GM12873 (cell line): ENCODE measurements at regions not wholly inside any gene's neighbourhood (a gene's known extent, or its start where the extent isn't known, plus 50 kb on each side); places are given as distances from the start of the nearest gene placed in this dataset.

Experiments used
- CTCF ChIP-seq: IDR thresholded peaks from 2 replicates; pipeline ENCODE4 v1.5.1; 2012; ENCODE audit warnings: low read depth, mild to moderate bottlenecking, moderate library complexity, low read length, control low read depth; ENCODE audit not compliant: insufficient read depth; ENCODE audit errors: missing control alignments

GRCh38 chr9:31894008-31894407 lies 490.4 kb upstream of the ACO1 start:
- TF ChIP-seq CTCF: no peak

GRCh38 chr9:31908158-31908890 lies 476.1 kb upstream of the ACO1 start:
- TF ChIP-seq CTCF: no peak

- TF ChIP-seq CTCF: no peak
Measured at GRCh38 chr9:31908891-31909480, 475.5 kb upstream of the ACO1 start.

GRCh38 chr9:31912636-31913035 lies 471.8 kb upstream of the ACO1 start:
- no peak for TF ChIP-seq CTCF

- peak; percentile 12 for TF ChIP-seq CTCF
Measured at GRCh38 chr9:31916591-31917241, 467.7 kb upstream of the ACO1 start.

- TF ChIP-seq CTCF: no peak
Measured at GRCh38 chr9:31950756-31951155, 433.7 kb upstream of the ACO1 start.

- TF ChIP-seq CTCF: no peak
Measured at GRCh38 chr9:31958572-31958971, 425.9 kb upstream of the ACO1 start.
